GM23338 (cell line): ENCODE measurements at regions not wholly inside any gene's neighbourhood (a gene's known extent, or its start where the extent isn't known, plus 50 kb on each side); places are given as distances from the start of the nearest gene placed in this dataset.

Experiments
- ATAC-seq: fragments of 200-7000 bp; cut with Tn5 transposase; 3 replicates; pipeline ENCODE4 v1.9.1; 2020
- DNase-seq: peaks from one replicate; pipeline ENCODE4 v3.0.0-alpha.2; 2015; ENCODE audit warnings: low spot score
- H2AFZ ChIP-seq: fragments of 200-600 bp; sonication (generic); 2 replicates; pipeline ENCODE4 v1.8.0; 2016; ENCODE audit warnings: antibody characterized with exemption, mild to moderate bottlenecking, moderate library complexity
- H3F3A ChIP-seq: fragments of 200-600 bp; sonication (generic); replicated peaks from 2 replicates; pipeline ENCODE4 v1.8.0; 2017; ENCODE audit warnings: antibody characterized with exemption, mixed run types, low read depth
- H3K27ac ChIP-seq: fragments of 200-600 bp; sonication (generic); 2 replicates; pipeline ENCODE4 v1.6.1; 2016; ENCODE audit warnings: low read depth
- H3K27me3 ChIP-seq: fragments of 200-600 bp; sonication (generic); 2 replicates; pipeline ENCODE4 v1.8.0; 2016; ENCODE audit warnings: mild to moderate bottlenecking, mixed run types, moderate library complexity; ENCODE audit not compliant: insufficient read depth
- H3K36me3 ChIP-seq: fragments of 200-600 bp; sonication (generic); 2 replicates; pipeline ENCODE4 v1.8.0; 2016; ENCODE audit warnings: mild to moderate bottlenecking; ENCODE audit not compliant: insufficient read depth
- H3K4me1 ChIP-seq: fragments of 200-600 bp; sonication (generic); 2 replicates; pipeline ENCODE4 v1.8.0; 2016; ENCODE audit warnings: mild to moderate bottlenecking, moderate library complexity; ENCODE audit not compliant: insufficient read depth
- H3K4me2 ChIP-seq: fragments of 200-600 bp; sonication (generic); 2 replicates; pipeline ENCODE4 v1.7.1; 2017; ENCODE audit warnings: mixed run types
- H3K4me3 ChIP-seq: fragments of 200-600 bp; sonication (generic); 2 replicates; pipeline ENCODE4 v1.6.1; 2016; ENCODE audit warnings: mixed run types
- H3K79me2 ChIP-seq: fragments of 200-600 bp; sonication (generic); replicated peaks from 2 replicates; pipeline ENCODE4 v1.8.0; 2017; ENCODE audit warnings: mild to moderate bottlenecking; ENCODE audit not compliant: insufficient read depth
- H3K9me2 ChIP-seq: fragments of 200-600 bp; sonication (generic); 2 replicates; pipeline ENCODE4 v1.8.0; 2017; ENCODE audit not compliant: insufficient read depth
- H4K20me1 ChIP-seq: fragments of 200-600 bp; sonication (generic); replicated peaks from 2 replicates; pipeline ENCODE4 v1.8.0; 2017; ENCODE audit warnings: mild to moderate bottlenecking; ENCODE audit not compliant: insufficient read depth
- H3K27ac Mint-ChIP-seq: 2 replicates; pipeline ENCODE4 v1.8.0; 2020; ENCODE audit warnings: inconsistent platforms, mild to moderate bottlenecking, moderate library complexity, mixed read lengths
- H3K27me3 Mint-ChIP-seq: 3 replicates; pipeline ENCODE4 v1.8.0; 2022; ENCODE audit warnings: low read depth, mild to moderate bottlenecking, moderate library complexity, mixed read lengths, inconsistent platforms; ENCODE audit not compliant: insufficient read depth, poor library complexity
- H3K36me3 Mint-ChIP-seq: 3 replicates; pipeline ENCODE4 v1.8.0; 2021; ENCODE audit warnings: low read depth, mild to moderate bottlenecking, inconsistent platforms, moderate library complexity, mixed read lengths
- H3K4me1 Mint-ChIP-seq: 3 replicates; pipeline ENCODE4 v1.8.0; 2020; ENCODE audit warnings: mild to moderate bottlenecking, inconsistent platforms, mixed read lengths
- H3K4me3 Mint-ChIP-seq: 3 replicates; pipeline ENCODE4 v1.8.0; 2021; ENCODE audit warnings: moderate library complexity, mild to moderate bottlenecking, inconsistent platforms, mixed read lengths
- H3K9me3 Mint-ChIP-seq: 3 replicates; pipeline ENCODE4 v1.8.0; 2020; ENCODE audit warnings: moderate library complexity, mild to moderate bottlenecking, inconsistent platforms, mixed read lengths
- CREB1 ChIP-seq: fragments of 250-450 bp; sonication (Bioruptor Pico); IDR thresholded peaks from 2 replicates; pipeline ENCODE4 v1.5.0; 2020; ENCODE audit warnings: low read depth, mild to moderate bottlenecking, moderate library complexity
- EZH2 ChIP-seq: fragments of 200-600 bp; sonication (generic); IDR thresholded peaks from one replicate; pipeline ENCODE4 v1.8.0; 2017; ENCODE audit warnings: antibody characterized with exemption, mild to moderate bottlenecking, low read depth; ENCODE audit not compliant: unreplicated experiment
- EZH2phosphoT487 ChIP-seq: fragments of 200-600 bp; sonication (generic); IDR thresholded peaks from one replicate; pipeline ENCODE4 v1.8.1; 2018; ENCODE audit warnings: antibody characterized with exemption; ENCODE audit not compliant: unreplicated experiment
- JUNB ChIP-seq: IDR thresholded peaks from one replicate; pipeline ENCODE4 v1.6.1; 2016; ENCODE audit warnings: antibody characterized with exemption; ENCODE audit not compliant: unreplicated experiment
- NANOG ChIP-seq: IDR thresholded peaks from 2 replicates; pipeline ENCODE4 v1.6.1; 2016; ENCODE audit warnings: antibody characterized with exemption, borderline replicate concordance
- POLR2AphosphoS5 ChIP-seq: IDR thresholded peaks from 2 replicates; pipeline ENCODE4 v1.6.1; 2016; ENCODE audit warnings: antibody characterized with exemption, low read depth
- REST ChIP-seq: IDR thresholded peaks from one replicate; pipeline ENCODE4 v1.6.1; 2018; ENCODE audit warnings: antibody characterized with exemption; ENCODE audit not compliant: unreplicated experiment
- STAT1 ChIP-seq: IDR thresholded peaks from one replicate; pipeline ENCODE4 v1.6.1; 2016; ENCODE audit warnings: antibody characterized with exemption; ENCODE audit not compliant: unreplicated experiment
- ZNF114 ChIP-seq: fragments of 250-450 bp; sonication (Bioruptor Pico); IDR thresholded peaks from 2 replicates; pipeline ENCODE4 v1.5.0; 2020; ENCODE audit warnings: mild to moderate bottlenecking, moderate library complexity
- ZNF331 ChIP-seq: fragments of 250-450 bp; sonication (Bioruptor Pico); IDR thresholded peaks from 2 replicates; pipeline ENCODE4 v1.5.0; 2020; ENCODE audit warnings: low read depth, mild to moderate bottlenecking, moderate library complexity
- ZNF462 ChIP-seq: fragments of 250-450 bp; sonication (Bioruptor Pico); IDR thresholded peaks from 2 replicates; pipeline ENCODE4 v1.5.0; 2020; ENCODE audit warnings: mild to moderate bottlenecking, moderate library complexity
- TF ChIP-seq, protein P1 (sequence below), 2 experiments: fragments of 200-600 bp in 1 of 2; sonication (generic) in 1 of 2; conservative IDR thresholded peaks; 2 replicates each; pipeline versions ENCODE4 v1.5.1 to v1.6.1; 2016 to 2017; ENCODE audit warnings: antibody characterized with exemption in 2 of 2, low read depth in 2 of 2, mild to moderate bottlenecking in 2 of 2, moderate library complexity in 1 of 2
- TF ChIP-seq, protein P2 (sequence below): IDR thresholded peaks from 2 replicates; pipeline ENCODE4 v1.6.1; 2016; ENCODE audit warnings: antibody characterized with exemption

GRCh38 chr10:33793793-33794192 lies 459.3 kb upstream of the NRP1 start:
- peaks cover 2% of the 10 kb centered on the region for H3K27me3 Mint-ChIP-seq
- peaks cover 10% of the 10 kb centered on the region for H3K4me1 ChIP-seq
- no peak overlapping the region for H3K27ac Mint-ChIP-seq
- H2AFZ ChIP-seq, result peak overlapping the region; percentile 23; the same call in 1 of the 2 replicates
- TF ChIP-seq POLR2AphosphoS5, result no peak
- no peak for TF ChIP-seq EZH2
- no peak for TF ChIP-seq REST
- TF ChIP-seq ZNF114 (CRISPR knock-in tag), result no peak
- TF ChIP-seq, protein P1, sequence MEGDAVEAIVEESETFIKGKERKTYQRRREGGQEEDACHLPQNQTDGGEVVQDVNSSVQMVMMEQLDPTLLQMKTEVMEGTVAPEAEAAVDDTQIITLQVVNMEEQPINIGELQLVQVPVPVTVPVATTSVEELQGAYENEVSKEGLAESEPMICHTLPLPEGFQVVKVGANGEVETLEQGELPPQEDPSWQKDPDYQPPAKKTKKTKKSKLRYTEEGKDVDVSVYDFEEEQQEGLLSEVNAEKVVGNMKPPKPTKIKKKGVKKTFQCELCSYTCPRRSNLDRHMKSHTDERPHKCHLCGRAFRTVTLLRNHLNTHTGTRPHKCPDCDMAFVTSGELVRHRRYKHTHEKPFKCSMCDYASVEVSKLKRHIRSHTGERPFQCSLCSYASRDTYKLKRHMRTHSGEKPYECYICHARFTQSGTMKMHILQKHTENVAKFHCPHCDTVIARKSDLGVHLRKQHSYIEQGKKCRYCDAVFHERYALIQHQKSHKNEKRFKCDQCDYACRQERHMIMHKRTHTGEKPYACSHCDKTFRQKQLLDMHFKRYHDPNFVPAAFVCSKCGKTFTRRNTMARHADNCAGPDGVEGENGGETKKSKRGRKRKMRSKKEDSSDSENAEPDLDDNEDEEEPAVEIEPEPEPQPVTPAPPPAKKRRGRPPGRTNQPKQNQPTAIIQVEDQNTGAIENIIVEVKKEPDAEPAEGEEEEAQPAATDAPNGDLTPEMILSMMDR (conservative IDR thresholded peaks at IDR 0.05; ENCODE audit: low read depth in 2 of 2), result no peak
- no peak for TF ChIP-seq JUNB
- no peak for TF ChIP-seq ZNF331
- TF ChIP-seq, protein P2, sequence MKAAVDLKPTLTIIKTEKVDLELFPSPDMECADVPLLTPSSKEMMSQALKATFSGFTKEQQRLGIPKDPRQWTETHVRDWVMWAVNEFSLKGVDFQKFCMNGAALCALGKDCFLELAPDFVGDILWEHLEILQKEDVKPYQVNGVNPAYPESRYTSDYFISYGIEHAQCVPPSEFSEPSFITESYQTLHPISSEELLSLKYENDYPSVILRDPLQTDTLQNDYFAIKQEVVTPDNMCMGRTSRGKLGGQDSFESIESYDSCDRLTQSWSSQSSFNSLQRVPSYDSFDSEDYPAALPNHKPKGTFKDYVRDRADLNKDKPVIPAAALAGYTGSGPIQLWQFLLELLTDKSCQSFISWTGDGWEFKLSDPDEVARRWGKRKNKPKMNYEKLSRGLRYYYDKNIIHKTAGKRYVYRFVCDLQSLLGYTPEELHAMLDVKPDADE, result no peak
- TF ChIP-seq CREB1 (CRISPR knock-in tag), result no peak
- no peak for TF ChIP-seq NANOG
- no peak for TF ChIP-seq ZNF462
- no peak for TF ChIP-seq STAT1
- TF ChIP-seq EZH2phosphoT487, result no peak
- no peak overlapping the region for H3K27ac ChIP-seq
- no peaks in the 10 kb centered on the region; the same call in 1 of the 2 replicates for H3K36me3 ChIP-seq
- no peaks in the 10 kb centered on the region for H3K27me3 ChIP-seq
- peaks cover 15% of the 10 kb centered on the region for H3K4me1 Mint-ChIP-seq
- H3K9me2 ChIP-seq, result peaks cover 13% of the 10 kb centered on the region; the same call in 1 of the 2 replicates
- H3K9me3 Mint-ChIP-seq, result no peaks in the 10 kb centered on the region
- ATAC-seq (no peak), DNase-seq (no peak)
- H3K4me2 ChIP-seq, result no peak overlapping the region
- H3K4me3 Mint-ChIP-seq, result no peak overlapping the region
- no peaks in the 10 kb centered on the region for H3K36me3 Mint-ChIP-seq
- H3F3A ChIP-seq, result no peaks in the 10 kb centered on the region
- H4K20me1 ChIP-seq, result no peaks in the 10 kb centered on the region
- no peak overlapping the region for H3K4me3 ChIP-seq
- H3K79me2 ChIP-seq, result no peaks in the 10 kb centered on the region
